ENCODE measurements at regions not wholly inside any gene's neighbourhood (a gene's known extent, or its start where the extent isn't known, plus 50 kb on each side); places are given as distances from the start of the nearest gene placed in this dataset.

- DNase-seq = no peak
- no peaks in the 10 kb centered on the region for H3K36me3 ChIP-seq
- H3K4me1 ChIP-seq = no peaks in the 10 kb centered on the region
- no peaks in the 10 kb centered on the region for H3K9me3 ChIP-seq
- no peak overlapping the region for H3K4me3 ChIP-seq (ENCODE audit: low read depth, low read length)
- no peaks in the 10 kb centered on the region for H3K27me3 ChIP-seq
- no peak for TF ChIP-seq CTCF (IDR thresholded peaks at IDR 0.05; ENCODE audit: low read depth, low read length)
Observed at GRCh38 chr14:53517270-53517960, 364.3 kb upstream of the DDHD1 start.

- H3K36me3 ChIP-seq = no peaks in the 10 kb centered on the region
- no peak overlapping the region for H3K4me3 ChIP-seq (ENCODE audit: low read depth, low read length)
- no peaks in the 10 kb centered on the region for H3K4me1 ChIP-seq
- H3K9me3 ChIP-seq = no peaks in the 10 kb centered on the region
- no peak for DNase-seq
- TF ChIP-seq CTCF (IDR thresholded peaks at IDR 0.05; ENCODE audit: low read depth, low read length) = no peak
- H3K27me3 ChIP-seq = no peaks in the 10 kb centered on the region
Observed at GRCh38 chr14:53516261-53516774, 363.2 kb upstream of the DDHD1 start.

- Histone ChIP-seq H3K27me3 (no peaks in the 10 kb centered on the region), H3K9me3 (no peaks in the 10 kb centered on the region), H3K36me3 (no peaks in the 10 kb centered on the region), H3K4me1 (no peaks in the 10 kb centered on the region), H3K4me3 (ENCODE audit: low read depth, low read length) (no peak overlapping the region)
- TF ChIP-seq CTCF (IDR thresholded peaks at IDR 0.05; ENCODE audit: low read depth, low read length) = no peak
- DNase-seq = no peak
Observed at GRCh38 chr14:53515276-53515675, 362.2 kb upstream of the DDHD1 start.

- Histone ChIP-seq H3K9me3 (no peaks in the 10 kb centered on the region), H3K4me3 (ENCODE audit: low read depth, low read length) (no peak overlapping the region), H3K27me3 (no peaks in the 10 kb centered on the region), H3K4me1 (no peaks in the 10 kb centered on the region), H3K36me3 (no peaks in the 10 kb centered on the region)
- no peak for TF ChIP-seq CTCF (IDR thresholded peaks at IDR 0.05; ENCODE audit: low read depth, low read length)
- no peak for DNase-seq
Observed at GRCh38 chr14:53514197-53514596, 361.1 kb upstream of the DDHD1 start.

GRCh38 chr14:53510281-53510912 is 357.3 kb upstream of the DDHD1 start:
- Histone ChIP-seq H3K9me3 (no peaks in the 10 kb centered on the region), H3K4me1 (no peaks in the 10 kb centered on the region), H3K27me3 (no peaks in the 10 kb centered on the region), H3K36me3 (no peaks in the 10 kb centered on the region), H3K4me3 (ENCODE audit: low read depth, low read length) (no peak overlapping the region)
- no peak for TF ChIP-seq CTCF (IDR thresholded peaks at IDR 0.05; ENCODE audit: low read depth, low read length)
- no peak for DNase-seq

Measured in BE2C (cell line).